Heart left ventricle (tissue), 16 donors: ENCODE measurements at regions not wholly inside any gene's neighbourhood (a gene's known extent, or its start where the extent isn't known, plus 50 kb on each side); places are given as distances from the start of the nearest gene placed in this dataset.

ENCODE experiments used
- ATAC-seq, 4 donors: fragments of 200-7000 bp; cut with Tn5 transposase; one replicate each; pipeline ENCODE4 v1.9.1; 2020 to 2022; ENCODE audit warnings: moderate library complexity in 4 of 4, mild to moderate bottlenecking in 3 of 4, moderate number of reproducible peaks in 1 of 4
- DNase-seq, 5 donors: peaks; one replicate each; pipeline ENCODE4 v3.0.0-alpha.2; 2020
- H3K27ac ChIP-seq, 12 donors: fragments of 200-600 bp; sonication (generic) in 4 of 12; one replicate each; pipeline versions ENCODE4 v1.5.0 to v1.8.0; 2016 to 2022; ENCODE audit warnings: mild to moderate bottlenecking in 2 of 12
- H3K27me3 ChIP-seq, 9 donors: fragments of 200-600 bp; sonication (generic) in 2 of 9; one replicate each; pipeline versions ENCODE4 v1.5.1 to v1.8.0; 2016 to 2022; ENCODE audit warnings: mild to moderate bottlenecking in 3 of 9
- H3K36me3 ChIP-seq, 9 donors: fragments of 200-600 bp; sonication (generic) in 2 of 9; one replicate each; pipeline versions ENCODE4 v1.5.0 to v1.8.0; 2018 to 2022; ENCODE audit warnings: mild to moderate bottlenecking in 2 of 9
- H3K4me1 ChIP-seq, 12 donors: fragments of 200-600 bp; sonication (generic) in 4 of 12; one replicate each; pipeline versions ENCODE4 v1.5.0 to v1.8.0; 2016 to 2022; ENCODE audit warnings: mild to moderate bottlenecking in 3 of 12
- H3K4me3 ChIP-seq, 12 donors: fragments of 200-600 bp; sonication (generic) in 4 of 12; one replicate each; pipeline versions ENCODE4 v1.5.0 to v1.8.0; 2017 to 2022; ENCODE audit warnings: mild to moderate bottlenecking in 9 of 12, moderate library complexity in 4 of 12
- H3K9me3 ChIP-seq, 12 donors: fragments of 200-600 bp; sonication (generic) in 4 of 12; one replicate each; pipeline versions ENCODE4 v1.5.0 to v1.8.0; 2016 to 2022; ENCODE audit warnings: mild to moderate bottlenecking in 1 of 12
- POLR2A ChIP-seq, 2 donors: fragments of 450-650 bp; IDR thresholded peaks; one replicate each; pipeline ENCODE4 v1.6.1; 2017; ENCODE audit warnings: antibody characterized with exemption in 2 of 2, mild to moderate bottlenecking in 2 of 2, moderate library complexity in 2 of 2
- WGBS, 4 donors: extraction: QIAGEN DNeasy Blood & Tissue Kit in 2 of 4; methylation state at CpG; one replicate each; pipeline versions ENCODE4 v1.1.5 to v1.1.7; 2013 to 2018; 5-methylcytosine and 5-hydroxymethylcytosine counted together
- intact Hi-C, 10 donors: fragments of 100-400 bp; cut with DNase I; formaldehyde crosslinking; loops; one replicate each; pipeline versions ENCODE4 v1.11.1 to v1.14.2; 2022
- TF ChIP-seq, protein P1 (sequence below), 12 donors: fragments of 200-600 bp; sonication (generic) in 4 of 12; IDR thresholded peaks; one replicate each; pipeline versions ENCODE4 v1.5.0 to v1.8.0; 2018 to 2022; ENCODE audit warnings: antibody characterized with exemption in 12 of 12, mild to moderate bottlenecking in 5 of 12
- donor health status: ischemic (EF 13 %, LVEDD 7.1; RV severe dilation, severe dysfunction).
- donor health status: healthy with polysubstance abuse.
- donor health status: DM: no; HTN: yes; CAD: no.
- donor health status: DM: no; HTN: no; CAD: no.
- donor health status: ischemic (EF 25% LVEDD 6.9; RV normal size, moderate dysfunction).
- donor health status: ischemic (EF 25% LVEDD 5.7; RV mildly dilated, moderate dysfunction).
- donor health status: healthy.
- donor health status: DM: yes; HTN: yes; CAD: no.
- donor health status: ischemic (EF 35%, LVEDD 5.7; RV mildly dilated, moderate dysfunction).
- donor health status: nonischemic (EF 11% LVEDD 7.7; RV severe dilation, severe dysfunction).
- donor health status: DM: yes; HTN: yes; CAD: no.
- donor health status: PGD.
- donor health status: ischemic (EF 29% LVEDD 5.4; RV normal size, mild dysfunction).
- donor health status: nonischemic (EF 23%, LVEDD 6.1; RV moderate dilation, normal function).

DNA sequence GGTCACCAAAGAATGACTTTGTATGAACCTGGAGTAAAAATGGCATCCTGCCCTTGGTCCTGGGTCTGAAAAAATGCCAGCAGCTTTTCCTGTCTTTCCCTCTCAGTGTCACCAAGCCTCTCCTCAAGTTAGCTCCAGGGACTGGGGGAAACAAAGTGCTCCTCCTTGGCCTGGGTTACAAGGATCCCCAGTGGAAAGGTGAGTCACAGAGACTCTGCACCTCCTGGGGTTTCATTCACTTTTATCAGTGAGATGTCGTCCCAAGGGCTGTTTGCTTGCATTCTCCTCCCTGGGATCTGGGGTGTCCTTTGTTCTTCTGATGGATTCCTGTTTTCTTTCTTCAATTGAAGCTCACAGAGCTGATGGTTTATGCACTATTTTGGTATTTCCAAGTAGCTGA is 93.2 kb upstream of the CSNK1A1L start:
- TF ChIP-seq POLR2A (IDR thresholded peaks at IDR 0.05): no peak
- TF ChIP-seq, protein P1, sequence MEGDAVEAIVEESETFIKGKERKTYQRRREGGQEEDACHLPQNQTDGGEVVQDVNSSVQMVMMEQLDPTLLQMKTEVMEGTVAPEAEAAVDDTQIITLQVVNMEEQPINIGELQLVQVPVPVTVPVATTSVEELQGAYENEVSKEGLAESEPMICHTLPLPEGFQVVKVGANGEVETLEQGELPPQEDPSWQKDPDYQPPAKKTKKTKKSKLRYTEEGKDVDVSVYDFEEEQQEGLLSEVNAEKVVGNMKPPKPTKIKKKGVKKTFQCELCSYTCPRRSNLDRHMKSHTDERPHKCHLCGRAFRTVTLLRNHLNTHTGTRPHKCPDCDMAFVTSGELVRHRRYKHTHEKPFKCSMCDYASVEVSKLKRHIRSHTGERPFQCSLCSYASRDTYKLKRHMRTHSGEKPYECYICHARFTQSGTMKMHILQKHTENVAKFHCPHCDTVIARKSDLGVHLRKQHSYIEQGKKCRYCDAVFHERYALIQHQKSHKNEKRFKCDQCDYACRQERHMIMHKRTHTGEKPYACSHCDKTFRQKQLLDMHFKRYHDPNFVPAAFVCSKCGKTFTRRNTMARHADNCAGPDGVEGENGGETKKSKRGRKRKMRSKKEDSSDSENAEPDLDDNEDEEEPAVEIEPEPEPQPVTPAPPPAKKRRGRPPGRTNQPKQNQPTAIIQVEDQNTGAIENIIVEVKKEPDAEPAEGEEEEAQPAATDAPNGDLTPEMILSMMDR (IDR thresholded peaks at IDR 0.05): no peak
- peaks cover 0 to 8% (median 0%) of the 10 kb centered on the region in 12 donors for H3K9me3 ChIP-seq
- no peaks in the 10 kb centered on the region for H3K4me1 ChIP-seq
- no peaks in the 10 kb centered on the region for H3K27me3 ChIP-seq
- intact Hi-C loops: no loop called here
- H3K4me3 ChIP-seq: no peak overlapping the region
- WGBS, 4 donors: 37 to 47% (median 38%) methylated on average over 1 of the region's 1 CpG
- no peak overlapping the region for H3K27ac ChIP-seq
- ATAC-seq: no peak
- no peaks in the 10 kb centered on the region for H3K36me3 ChIP-seq
- DNase-seq: no peak

DNA sequence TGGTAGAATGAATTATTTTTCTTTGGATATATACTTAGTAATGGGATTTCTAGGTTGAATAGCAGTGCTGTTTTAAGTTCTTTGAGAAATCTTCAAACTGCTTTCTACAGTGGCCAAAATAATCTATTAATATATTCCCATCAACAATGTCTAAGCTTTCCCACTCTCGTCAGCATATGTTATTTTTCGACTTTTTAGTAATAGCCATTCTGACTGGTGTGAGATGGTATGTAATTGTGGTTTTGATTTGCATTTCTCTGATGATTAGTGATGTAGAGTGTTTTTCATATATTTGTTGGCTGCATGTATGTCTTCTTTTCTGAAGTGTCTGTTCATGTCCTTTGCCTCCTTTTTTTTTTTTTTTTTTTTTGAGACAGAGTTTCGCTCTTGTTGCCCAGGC is 90.2 kb upstream of the CSNK1A1L start:
- Histone ChIP-seq H3K27me3 (no peaks in the 10 kb centered on the region), H3K4me3 (no peak overlapping the region), H3K27ac (no peak overlapping the region), H3K9me3 (peaks cover 0 to 3% (median 0%) of the 10 kb centered on the region in 12 donors), H3K4me1 (peaks cover 0 to 3% (median 0%) of the 10 kb centered on the region in 12 donors), H3K36me3 (no peaks in the 10 kb centered on the region)
- TF ChIP-seq POLR2A (IDR thresholded peaks at IDR 0.05): no peak
- TF ChIP-seq, protein P1 (IDR thresholded peaks at IDR 0.05): no peak
- intact Hi-C loops: no loop called here
- 89 to 95% (median 93%) methylated on average over 3 of the region's 3 CpGs for whole genome bisulfite sequencing, 4 donors
- no peak for ATAC-seq
- no peak for DNase-seq

DNA sequence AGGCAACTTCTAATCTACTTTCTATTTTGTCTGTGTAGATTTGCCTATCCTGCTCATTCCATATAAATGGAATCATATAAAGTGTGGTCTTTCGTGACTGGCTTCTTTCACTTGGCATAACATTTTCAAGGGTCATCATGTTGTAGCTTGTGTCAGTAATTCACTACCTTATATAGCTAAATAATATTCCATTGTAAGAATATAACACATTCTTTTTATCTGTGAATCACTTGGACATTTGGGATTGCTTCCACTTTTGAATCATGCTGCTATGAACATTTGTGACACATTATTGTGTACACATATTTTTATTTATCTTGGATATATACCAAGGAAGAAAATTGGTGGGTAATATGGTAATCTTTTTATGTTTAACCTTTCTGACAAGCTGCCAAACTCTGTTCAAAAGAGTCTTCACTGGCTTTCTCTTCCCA is 89.0 kb upstream of the CSNK1A1L start:
- H3K36me3 ChIP-seq: no peaks in the 10 kb centered on the region
- DNase-seq: no peak
- H3K27me3 ChIP-seq: no peaks in the 10 kb centered on the region
- peaks cover 0 to 9% (median 0%) of the 10 kb centered on the region in 12 donors for H3K9me3 ChIP-seq
- no peak for ATAC-seq
- H3K4me1 ChIP-seq: peaks cover 0 to 3% (median 0%) of the 10 kb centered on the region in 12 donors
- intact Hi-C loops: no loop called here
- TF ChIP-seq POLR2A (IDR thresholded peaks at IDR 0.05): no peak
- TF ChIP-seq, protein P1 (IDR thresholded peaks at IDR 0.05): no peak
- WGBS, 4 donors: 50 to 70% (median 60%) methylated on average over 1 of the region's 1 CpG
- H3K4me3 ChIP-seq: no peak overlapping the region
- H3K27ac ChIP-seq: no peak overlapping the region

DNA sequence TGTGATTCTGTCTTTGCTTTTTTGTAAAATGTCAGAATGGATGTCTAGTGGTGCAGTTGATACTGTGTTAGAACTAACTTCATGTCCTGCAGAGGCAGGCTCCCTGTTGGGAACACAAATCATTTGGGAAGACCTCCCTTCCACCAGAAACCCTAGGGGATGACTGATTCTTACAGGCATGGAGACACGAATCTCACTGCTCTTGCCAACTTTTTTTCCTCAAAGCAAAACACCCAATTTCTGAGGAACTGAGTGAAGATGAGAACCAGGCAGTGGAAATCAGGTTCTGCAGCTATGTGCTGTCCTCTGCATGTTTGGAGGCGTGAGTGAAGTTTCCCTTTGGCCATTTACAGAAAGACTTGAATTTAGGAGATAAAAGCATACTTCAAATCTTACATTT is 87.5 kb upstream of the CSNK1A1L start:
- WGBS, 4 donors: 38 to 48% (median 42%) methylated on average over 2 of the region's 2 CpGs
- no peak overlapping the region for H3K4me3 ChIP-seq
- H3K36me3 ChIP-seq: no peaks in the 10 kb centered on the region
- TF ChIP-seq, protein P1 (IDR thresholded peaks at IDR 0.05): no peak
- no peak for TF ChIP-seq POLR2A (IDR thresholded peaks at IDR 0.05)
- no peak overlapping the region for H3K27ac ChIP-seq
- DNase-seq (no peak), ATAC-seq (no peak)
- H3K27me3 ChIP-seq: no peaks in the 10 kb centered on the region
- H3K9me3 ChIP-seq: peaks cover 0 to 9% (median 0%) of the 10 kb centered on the region in 12 donors
- H3K4me1 ChIP-seq: peaks cover 0 to 3% (median 0%) of the 10 kb centered on the region in 12 donors
- intact Hi-C loops: no loop called here
